Liver (tissue), 8 donors: ENCODE measurements at regions not wholly inside any gene's neighbourhood (a gene's known extent, or its start where the extent isn't known, plus 50 kb on each side); places are given as distances from the start of the nearest gene placed in this dataset.
"Not testable (repeated sequence)": the region's sequence is repeated elsewhere in the genome, so short reads cannot be mapped to it uniquely, and the experiment has no call there.

Source experiments
- DNase-seq: peaks from one replicate; pipeline ENCODE4 v3.0.0-alpha.2; 2017; ENCODE audit warnings: low spot score
- H3K27ac ChIP-seq, 2 donors: one replicate each; pipeline ENCODE4 v1.7.0; 2013; ENCODE audit warnings: inconsistent platforms in 2 of 2, low read length in 2 of 2, control low read depth in 1 of 2, low read depth in 1 of 2, mild to moderate bottlenecking in 1 of 2
- H3K27me3 ChIP-seq, 4 donors: one replicate each; pipeline versions ENCODE4 v1.6.1 to v1.7.0; 2013; ENCODE audit warnings: low read length in 3 of 4, inconsistent platforms in 1 of 4, mild to moderate bottlenecking in 1 of 4, moderate library complexity in 1 of 4; ENCODE audit not compliant: control insufficient read depth in 4 of 4, insufficient read depth in 4 of 4
- H3K36me3 ChIP-seq, 4 donors: one replicate each; pipeline versions ENCODE4 v1.6.1 to v1.7.0; 2013; ENCODE audit warnings: low read length in 3 of 4, mild to moderate bottlenecking in 3 of 4, low read depth in 1 of 4, moderate library complexity in 1 of 4; ENCODE audit not compliant: control insufficient read depth in 4 of 4, insufficient read depth in 3 of 4
- H3K4me1 ChIP-seq, 4 donors: one replicate each; pipeline versions ENCODE4 v1.6.1 to v1.7.0; 2013; ENCODE audit warnings: low read length in 3 of 4, mild to moderate bottlenecking in 3 of 4, moderate library complexity in 1 of 4; ENCODE audit not compliant: control insufficient read depth in 4 of 4, insufficient read depth in 4 of 4
- H3K4me3 ChIP-seq, 3 donors: one replicate each; pipeline versions ENCODE4 v1.6.1 to v1.7.0; 2013; ENCODE audit warnings: low read length in 3 of 3, control low read depth in 1 of 3, low read depth in 1 of 3, mild to moderate bottlenecking in 1 of 3
- H3K9ac ChIP-seq, 2 donors: one replicate each; pipeline ENCODE4 v1.7.0; 2013; ENCODE audit warnings: low read length in 2 of 2, mild to moderate bottlenecking in 2 of 2, moderate library complexity in 2 of 2, control low read depth in 1 of 2, low read depth in 1 of 2
- H3K9me3 ChIP-seq, 4 donors: one replicate each; pipeline versions ENCODE4 v1.6.1 to v1.7.0; 2013; ENCODE audit warnings: low read length in 3 of 4; ENCODE audit not compliant: control insufficient read depth in 4 of 4
- ATF3 ChIP-seq: IDR thresholded peaks from 2 replicates; pipeline ENCODE4 v1.6.1; 2016; ENCODE audit warnings: antibody characterized with exemption
- FOXA2 ChIP-seq: IDR thresholded peaks from 2 replicates; pipeline ENCODE4 v1.6.1; 2016; ENCODE audit warnings: antibody characterized with exemption
- HNF4A ChIP-seq, 2 donors: conservative IDR thresholded peaks; 2 replicates each; pipeline ENCODE4 v1.6.1; 2016; ENCODE audit warnings: antibody characterized with exemption in 2 of 2, mild to moderate bottlenecking in 2 of 2
- HNF4G ChIP-seq: IDR thresholded peaks from 2 replicates; pipeline ENCODE4 v1.6.1; 2016; ENCODE audit warnings: antibody characterized with exemption
- JUND ChIP-seq, 2 donors: IDR thresholded peaks; 2 replicates each; pipeline ENCODE4 v1.6.1; 2016; ENCODE audit warnings: antibody characterized with exemption in 2 of 2
- RAD21 ChIP-seq, 2 donors: IDR thresholded peaks; 2 replicates each; pipeline ENCODE4 v1.6.1; 2016; ENCODE audit warnings: antibody characterized with exemption in 2 of 2, mild to moderate bottlenecking in 2 of 2
- RXRA ChIP-seq, 2 donors: IDR thresholded peaks; 2 replicates each; pipeline ENCODE4 v1.6.1; 2017 to 2018; ENCODE audit warnings: antibody characterized with exemption in 2 of 2, mild to moderate bottlenecking in 1 of 2
- SP1 ChIP-seq: IDR thresholded peaks from 2 replicates; pipeline ENCODE4 v1.6.1; 2018; ENCODE audit warnings: antibody characterized with exemption, mild to moderate bottlenecking
- YY1 ChIP-seq: IDR thresholded peaks from 2 replicates; pipeline ENCODE4 v1.6.1; 2016; ENCODE audit warnings: antibody characterized with exemption, mild to moderate bottlenecking
- WGBS: extraction: QIAGEN DNeasy Blood & Tissue Kit; methylation state at CpG from one replicate; pipeline ENCODE4 v1.1.7; 2013; 5-methylcytosine and 5-hydroxymethylcytosine counted together
- TF ChIP-seq, protein P1 (sequence below): IDR thresholded peaks from 2 replicates; pipeline ENCODE4 v1.6.1; 2016; ENCODE audit warnings: antibody characterized with exemption, mild to moderate bottlenecking
- TF ChIP-seq, protein P2 (sequence below): fragments of 150-350 bp; IDR thresholded peaks from 2 replicates; pipeline ENCODE4 v1.5.1; 2017; ENCODE audit warnings: improper control_type of control experiment, low read depth, low read length; ENCODE audit not compliant: missing input control
- donor health status: healthy.
- donor health status: healthy.
- donor health status: healthy.
- donor health status: healthy.
- donor health status: healthy.

- H3K36me3 ChIP-seq = no peaks in the 10 kb centered on the region
- 83% methylated on average over 2 of the region's 2 CpGs for WGBS
- no peaks in the 10 kb centered on the region for H3K9me3 ChIP-seq
- no peak overlapping the region for H3K27ac ChIP-seq
- no peak for DNase-seq
- H3K9ac ChIP-seq = no peak overlapping the region
- H3K27me3 ChIP-seq = peaks cover 0 to 3% (median 0%) of the 10 kb centered on the region in 4 donors
- no peaks in the 10 kb centered on the region for H3K4me1 ChIP-seq
- TF ChIP-seq FOXA2 (no peak), RAD21 (IDR thresholded peaks at IDR 0.05) (no peak), ATF3 (no peak), JUND (IDR thresholded peaks at IDR 0.05) (no peak)
- TF ChIP-seq, protein P1, sequence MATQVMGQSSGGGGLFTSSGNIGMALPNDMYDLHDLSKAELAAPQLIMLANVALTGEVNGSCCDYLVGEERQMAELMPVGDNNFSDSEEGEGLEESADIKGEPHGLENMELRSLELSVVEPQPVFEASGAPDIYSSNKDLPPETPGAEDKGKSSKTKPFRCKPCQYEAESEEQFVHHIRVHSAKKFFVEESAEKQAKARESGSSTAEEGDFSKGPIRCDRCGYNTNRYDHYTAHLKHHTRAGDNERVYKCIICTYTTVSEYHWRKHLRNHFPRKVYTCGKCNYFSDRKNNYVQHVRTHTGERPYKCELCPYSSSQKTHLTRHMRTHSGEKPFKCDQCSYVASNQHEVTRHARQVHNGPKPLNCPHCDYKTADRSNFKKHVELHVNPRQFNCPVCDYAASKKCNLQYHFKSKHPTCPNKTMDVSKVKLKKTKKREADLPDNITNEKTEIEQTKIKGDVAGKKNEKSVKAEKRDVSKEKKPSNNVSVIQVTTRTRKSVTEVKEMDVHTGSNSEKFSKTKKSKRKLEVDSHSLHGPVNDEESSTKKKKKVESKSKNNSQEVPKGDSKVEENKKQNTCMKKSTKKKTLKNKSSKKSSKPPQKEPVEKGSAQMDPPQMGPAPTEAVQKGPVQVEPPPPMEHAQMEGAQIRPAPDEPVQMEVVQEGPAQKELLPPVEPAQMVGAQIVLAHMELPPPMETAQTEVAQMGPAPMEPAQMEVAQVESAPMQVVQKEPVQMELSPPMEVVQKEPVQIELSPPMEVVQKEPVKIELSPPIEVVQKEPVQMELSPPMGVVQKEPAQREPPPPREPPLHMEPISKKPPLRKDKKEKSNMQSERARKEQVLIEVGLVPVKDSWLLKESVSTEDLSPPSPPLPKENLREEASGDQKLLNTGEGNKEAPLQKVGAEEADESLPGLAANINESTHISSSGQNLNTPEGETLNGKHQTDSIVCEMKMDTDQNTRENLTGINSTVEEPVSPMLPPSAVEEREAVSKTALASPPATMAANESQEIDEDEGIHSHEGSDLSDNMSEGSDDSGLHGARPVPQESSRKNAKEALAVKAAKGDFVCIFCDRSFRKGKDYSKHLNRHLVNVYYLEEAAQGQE = no peak
- TF ChIP-seq, protein P2, sequence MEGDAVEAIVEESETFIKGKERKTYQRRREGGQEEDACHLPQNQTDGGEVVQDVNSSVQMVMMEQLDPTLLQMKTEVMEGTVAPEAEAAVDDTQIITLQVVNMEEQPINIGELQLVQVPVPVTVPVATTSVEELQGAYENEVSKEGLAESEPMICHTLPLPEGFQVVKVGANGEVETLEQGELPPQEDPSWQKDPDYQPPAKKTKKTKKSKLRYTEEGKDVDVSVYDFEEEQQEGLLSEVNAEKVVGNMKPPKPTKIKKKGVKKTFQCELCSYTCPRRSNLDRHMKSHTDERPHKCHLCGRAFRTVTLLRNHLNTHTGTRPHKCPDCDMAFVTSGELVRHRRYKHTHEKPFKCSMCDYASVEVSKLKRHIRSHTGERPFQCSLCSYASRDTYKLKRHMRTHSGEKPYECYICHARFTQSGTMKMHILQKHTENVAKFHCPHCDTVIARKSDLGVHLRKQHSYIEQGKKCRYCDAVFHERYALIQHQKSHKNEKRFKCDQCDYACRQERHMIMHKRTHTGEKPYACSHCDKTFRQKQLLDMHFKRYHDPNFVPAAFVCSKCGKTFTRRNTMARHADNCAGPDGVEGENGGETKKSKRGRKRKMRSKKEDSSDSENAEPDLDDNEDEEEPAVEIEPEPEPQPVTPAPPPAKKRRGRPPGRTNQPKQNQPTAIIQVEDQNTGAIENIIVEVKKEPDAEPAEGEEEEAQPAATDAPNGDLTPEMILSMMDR = no peak
- no peak overlapping the region for H3K4me3 ChIP-seq
These were observed 958.8 kb upstream of the TMEFF2 start for GRCh38 chr2:193153576-193153975.

- not testable (repeated sequence) for H3K4me3 ChIP-seq, H3K36me3 ChIP-seq, H3K27ac ChIP-seq, H3K9ac ChIP-seq, H3K27me3 ChIP-seq, H3K9me3 ChIP-seq, DNase-seq, H3K4me1 ChIP-seq
- WGBS = 56% methylated on average over 5 of the region's 5 CpGs
These were observed 947.7 kb upstream of the TMEFF2 start for GRCh38 chr2:193142467-193142866.

DNA sequence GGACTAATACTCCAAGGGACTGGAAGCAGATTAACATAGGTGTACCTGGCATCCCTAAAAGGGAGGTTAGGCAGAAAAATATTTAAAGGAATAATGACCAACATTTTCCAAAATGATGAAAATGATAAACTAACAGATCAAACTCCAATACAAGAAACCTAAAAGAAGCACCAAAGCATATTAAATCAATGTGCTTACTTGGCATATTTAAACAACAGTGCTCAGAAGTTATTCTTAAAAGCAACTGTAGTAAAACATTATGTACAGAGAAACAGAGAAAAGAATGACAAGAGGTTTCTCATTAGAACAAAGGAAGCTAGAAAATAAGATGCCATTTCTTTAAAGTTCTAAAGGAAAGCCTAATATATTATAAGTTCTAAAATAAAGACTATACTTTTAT lies 947.3 kb upstream of the TMEFF2 start:
- Histone ChIP-seq H3K4me3 (no peak overlapping the region), H3K4me1 (peaks cover 0 to 4% (median 0%) of the 10 kb centered on the region in 4 donors), H3K27me3 (no peaks in the 10 kb centered on the region), H3K36me3 (no peaks in the 10 kb centered on the region), H3K27ac (no peak overlapping the region), H3K9ac (no peak overlapping the region), H3K9me3 (peaks cover 0 to 6% (median 0%) of the 10 kb centered on the region in 4 donors)
- TF ChIP-seq RAD21 (IDR thresholded peaks at IDR 0.05) = no peak
- no peak for DNase-seq

DNA sequence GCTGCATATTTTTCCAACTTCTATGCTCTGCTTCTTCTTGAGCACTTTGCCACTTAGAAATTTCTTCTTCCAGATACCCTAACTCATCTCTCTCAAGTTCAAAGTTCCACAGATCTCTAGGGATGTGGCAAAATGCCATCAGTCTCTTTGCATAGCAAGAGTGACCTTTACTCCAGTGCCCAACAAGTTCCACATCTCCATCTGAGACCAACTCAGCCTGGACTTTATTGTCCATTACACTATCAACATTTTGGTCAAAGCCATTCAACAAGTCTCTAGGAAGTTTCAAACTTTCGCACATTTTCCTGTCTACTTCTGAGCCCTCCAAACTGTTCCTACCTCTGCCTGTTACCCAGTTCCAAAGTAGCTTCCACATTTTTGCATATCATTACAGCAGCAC lies 946.2 kb upstream of the TMEFF2 start:
- H3K36me3 ChIP-seq, H3K27me3 ChIP-seq, H3K4me3 ChIP-seq, H3K4me1 ChIP-seq, H3K9me3 ChIP-seq, H3K9ac ChIP-seq, H3K27ac ChIP-seq, DNase-seq: not testable (repeated sequence)
- 94% methylated on average over 1 of the region's 1 CpG for WGBS
- TF ChIP-seq HNF4A (conservative IDR thresholded peaks at IDR 0.05) (peak; percentile 83 to 87), RXRA (IDR thresholded peaks at IDR 0.05) (peak; percentile 79 to 80), SP1 (peak; percentile 86), HNF4G (peak; percentile 22), YY1 (peak; percentile 24)
- TF ChIP-seq, protein P1 = peak; percentile 16
